OCI-LY7 (cell line): ENCODE measurements at regions not wholly inside any gene's neighbourhood (a gene's known extent, or its start where the extent isn't known, plus 50 kb on each side); places are given as distances from the start of the nearest gene placed in this dataset.

Experiments
- BruUV-seq: library from RNA; stranded (reverse); fragments of 400-500 nt; replicated peaks from 2 replicates; lab custom pipeline; 2021; lab: Mats Ljungman, UMichigan
- CTCF ChIA-PET: fragments of 300-600 bp; sonication (Branson Sonifier 250); formaldehyde crosslinking; loops from one replicate; lab custom pipeline; 2022; ENCODE audit warnings: antibody characterized with exemption; ENCODE audit not compliant: unreplicated experiment; lab: Charles Lee
- POLR2A ChIA-PET: fragments of 300-600 bp; sonication (Branson Sonifier 250); formaldehyde crosslinking; loops from one replicate; lab custom pipeline; 2022; ENCODE audit warnings: antibody characterized with exemption; lab: Charles Lee
- DNase-seq: peaks from one replicate; pipeline ENCODE4 v3.0.0-alpha.2; 2015; ENCODE audit warnings: low spot score
- H2AFZ ChIP-seq: fragments of 200-600 bp; sonication (generic), shearing (Covaris generic); 2 replicates; pipeline ENCODE4 v1.6.1; 2014; ENCODE audit warnings: mild to moderate bottlenecking, antibody characterized with exemption, low read length, moderate library complexity
- H3K27ac ChIP-seq: fragments of 200-600 bp; sonication (generic); 2 replicates; pipeline ENCODE4 v1.5.1; 2014; ENCODE audit warnings: mixed run types, low read depth, mild to moderate bottlenecking, moderate library complexity, low read length, inconsistent platforms; ENCODE audit not compliant: poor library complexity, severe bottlenecking
- H3K36me3 ChIP-seq: fragments of 200-600 bp; sonication (generic); 2 replicates; pipeline ENCODE4 v1.6.1; 2014; ENCODE audit warnings: mild to moderate bottlenecking, antibody characterized with exemption, low read length, moderate library complexity, mixed read lengths; ENCODE audit not compliant: insufficient read depth
- H3K4me1 ChIP-seq: fragments of 200-600 bp; sonication (generic); 2 replicates; pipeline ENCODE4 v1.5.1; 2014; ENCODE audit warnings: mild to moderate bottlenecking, low read length; ENCODE audit not compliant: insufficient read depth, poor library complexity, severe bottlenecking
- H3K4me2 ChIP-seq: fragments of 200-600 bp; sonication (generic); 2 replicates; pipeline ENCODE4 v1.6.1; 2014; ENCODE audit warnings: mild to moderate bottlenecking, low read length
- H3K4me3 ChIP-seq: fragments of 200-600 bp; sonication (generic); 2 replicates; pipeline ENCODE4 v1.5.1; 2014; ENCODE audit warnings: mild to moderate bottlenecking, low read depth, low read length; ENCODE audit not compliant: poor library complexity, severe bottlenecking
- H3K79me2 ChIP-seq: fragments of 200-600 bp; sonication (generic); 2 replicates; pipeline ENCODE4 v1.6.1; 2016; ENCODE audit warnings: low read depth, mild to moderate bottlenecking, low read length, moderate library complexity, mixed read lengths; ENCODE audit not compliant: insufficient read depth
- H3K9me2 ChIP-seq: fragments of 200-600 bp; sonication (generic); 2 replicates; pipeline ENCODE4 v1.6.1; 2016; ENCODE audit warnings: mild to moderate bottlenecking, low read length, mixed read lengths; ENCODE audit not compliant: insufficient read depth
- H3K9me3 ChIP-seq: fragments of 200-600 bp; sonication (generic); 2 replicates; pipeline ENCODE4 v1.6.1; 2014; ENCODE audit warnings: mild to moderate bottlenecking, mixed run types, low read length, mixed read lengths
- H4K20me1 ChIP-seq: fragments of 200-600 bp; sonication (generic); 2 replicates; pipeline ENCODE4 v1.6.1; 2014; ENCODE audit warnings: mild to moderate bottlenecking, antibody characterized with exemption, low read length, moderate library complexity, mixed read lengths; ENCODE audit not compliant: insufficient read depth
- EZH2phosphoT487 ChIP-seq: fragments of 200-600 bp; sonication (generic); IDR thresholded peaks from 2 replicates; pipeline ENCODE4 v1.6.1; 2018; ENCODE audit warnings: low read depth, borderline replicate concordance, mild to moderate bottlenecking, mixed run types, antibody characterized with exemption, low read length, moderate library complexity, mixed read lengths
- intact Hi-C: fragments of 100-400 bp; cut with micrococcal nuclease; formaldehyde crosslinking; loops from one replicate; pipeline ENCODE4 v1.10.0; 2022; ENCODE audit not compliant: unreplicated experiment
- TF ChIP-seq, protein P1 (sequence below): fragments of 200-600 bp; sonication (generic); conservative IDR thresholded peaks from 2 replicates; pipeline ENCODE4 v1.5.1; 2014; ENCODE audit warnings: mild to moderate bottlenecking, antibody characterized with exemption, low read length, moderate library complexity, mixed read lengths

DNA sequence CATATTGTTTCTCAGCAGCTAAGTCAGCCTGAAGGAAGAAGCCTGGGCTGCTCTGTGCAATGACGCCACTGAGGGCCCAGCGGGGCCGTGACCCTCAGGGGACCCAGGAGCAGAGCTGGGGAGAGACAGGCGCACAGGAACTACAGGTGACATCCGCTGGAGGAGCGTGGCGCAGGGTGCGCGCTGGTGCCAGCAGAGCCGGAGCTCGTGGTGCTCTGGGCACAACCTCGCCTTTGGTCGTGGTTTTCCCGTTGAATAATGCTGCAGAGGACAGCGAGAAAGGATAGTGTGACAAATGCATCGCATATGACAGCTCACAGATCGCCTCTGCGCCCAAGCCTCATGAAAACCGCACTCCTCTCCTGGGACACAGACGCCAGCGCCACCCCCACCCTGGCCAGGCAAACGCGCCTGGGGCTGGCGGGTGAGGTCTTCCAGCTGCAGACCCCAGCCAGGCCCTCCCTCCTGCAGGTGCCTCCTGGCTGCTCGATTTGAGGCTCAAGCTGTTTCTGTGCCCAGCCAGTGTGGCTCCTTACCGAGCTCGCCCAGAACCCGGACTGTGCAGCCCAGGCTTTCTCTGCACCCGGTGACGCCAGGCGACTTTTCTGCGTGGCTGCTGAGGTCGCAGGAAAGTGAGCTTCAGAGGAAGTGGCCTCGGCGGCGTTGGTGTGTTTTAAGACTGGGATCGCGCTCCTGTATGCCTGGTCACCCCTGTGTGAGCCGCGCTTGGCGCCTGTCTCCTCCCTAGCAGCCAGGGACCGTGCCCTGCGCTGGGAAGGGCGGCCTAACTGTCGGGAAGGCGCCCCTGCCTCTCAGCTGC lies 583.1 kb upstream of the HS6ST1 start:
- Histone ChIP-seq H3K27ac (no peak overlapping the region), H3K36me3 (no peaks in the 10 kb centered on the region), H3K79me2 (no peaks in the 10 kb centered on the region), H3K9me3 (no peaks in the 10 kb centered on the region), H4K20me1 (no peaks in the 10 kb centered on the region), H3K4me1 (no peaks in the 10 kb centered on the region), H3K4me3 (no peak overlapping the region), H2AFZ (no peak overlapping the region), H3K4me2 (no peak overlapping the region), H3K9me2 (no peaks in the 10 kb centered on the region)
- CTCF ChIA-PET = no interaction called here
- no peak for DNase-seq
- POLR2A ChIA-PET = interaction anchor here (0.6 kb wide), 1 partner anchor 530 kb away, joined by 4 read pairs; no protein-coding TSS in a partner anchor
- no TSS peak for BruUV-seq
- TF ChIP-seq EZH2phosphoT487 = no peak
- TF ChIP-seq, protein P1, sequence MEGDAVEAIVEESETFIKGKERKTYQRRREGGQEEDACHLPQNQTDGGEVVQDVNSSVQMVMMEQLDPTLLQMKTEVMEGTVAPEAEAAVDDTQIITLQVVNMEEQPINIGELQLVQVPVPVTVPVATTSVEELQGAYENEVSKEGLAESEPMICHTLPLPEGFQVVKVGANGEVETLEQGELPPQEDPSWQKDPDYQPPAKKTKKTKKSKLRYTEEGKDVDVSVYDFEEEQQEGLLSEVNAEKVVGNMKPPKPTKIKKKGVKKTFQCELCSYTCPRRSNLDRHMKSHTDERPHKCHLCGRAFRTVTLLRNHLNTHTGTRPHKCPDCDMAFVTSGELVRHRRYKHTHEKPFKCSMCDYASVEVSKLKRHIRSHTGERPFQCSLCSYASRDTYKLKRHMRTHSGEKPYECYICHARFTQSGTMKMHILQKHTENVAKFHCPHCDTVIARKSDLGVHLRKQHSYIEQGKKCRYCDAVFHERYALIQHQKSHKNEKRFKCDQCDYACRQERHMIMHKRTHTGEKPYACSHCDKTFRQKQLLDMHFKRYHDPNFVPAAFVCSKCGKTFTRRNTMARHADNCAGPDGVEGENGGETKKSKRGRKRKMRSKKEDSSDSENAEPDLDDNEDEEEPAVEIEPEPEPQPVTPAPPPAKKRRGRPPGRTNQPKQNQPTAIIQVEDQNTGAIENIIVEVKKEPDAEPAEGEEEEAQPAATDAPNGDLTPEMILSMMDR = no peak
- intact Hi-C loops = no loop called here

DNA sequence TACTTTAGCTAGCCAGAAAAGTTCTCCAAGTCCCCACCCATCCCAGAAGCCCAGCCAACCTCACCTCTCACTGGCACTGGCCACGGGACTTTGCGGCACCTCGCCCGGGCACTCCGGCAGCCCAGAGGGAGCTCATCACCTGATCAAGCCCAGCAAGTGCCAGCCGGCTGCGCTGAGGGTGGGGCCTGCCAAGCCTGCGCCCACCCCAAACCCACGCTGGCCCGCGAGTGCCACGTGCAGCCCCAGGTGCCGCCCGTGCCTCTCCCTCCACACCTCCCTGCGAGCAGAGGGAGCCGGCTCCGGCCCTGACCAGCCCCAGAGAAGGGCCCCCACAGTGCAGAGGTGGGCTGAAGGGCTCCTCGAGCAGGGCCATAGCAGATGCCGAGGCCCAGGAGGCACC lies 585.0 kb upstream of the HS6ST1 start:
- Histone ChIP-seq H3K9me2 (no peaks in the 10 kb centered on the region), H3K27ac (no peak overlapping the region), H3K79me2 (no peaks in the 10 kb centered on the region), H2AFZ (no peak overlapping the region), H3K4me1 (no peaks in the 10 kb centered on the region), H4K20me1 (no peaks in the 10 kb centered on the region), H3K4me2 (no peak overlapping the region), H3K4me3 (no peak overlapping the region), H3K9me3 (no peaks in the 10 kb centered on the region), H3K36me3 (no peaks in the 10 kb centered on the region)
- CTCF ChIA-PET = no interaction called here
- POLR2A ChIA-PET = no interaction called here
- TF ChIP-seq, protein P1 = no peak
- no peak for TF ChIP-seq EZH2phosphoT487
- BruUV-seq = no TSS peak
- intact Hi-C loops = no loop called here
- DNase-seq = no peak

DNA sequence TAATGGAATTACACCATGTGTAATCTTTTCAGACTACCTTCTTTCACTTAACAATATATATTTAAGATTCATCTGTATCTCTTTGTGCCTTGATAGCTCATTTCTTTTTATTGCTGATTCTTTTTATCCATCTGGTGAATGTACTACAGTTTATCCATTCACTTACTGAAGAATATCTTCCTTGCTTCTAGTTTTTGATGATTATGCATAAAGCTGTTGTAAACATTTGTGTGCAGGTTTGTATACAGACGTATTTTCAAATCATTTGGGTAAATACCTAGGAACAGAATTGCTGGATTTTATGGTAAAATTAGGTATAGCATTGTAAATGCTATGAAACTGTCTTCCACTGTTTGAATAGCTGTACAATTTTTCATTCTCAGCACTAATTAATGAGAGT lies 592.6 kb upstream of the HS6ST1 start:
- Histone ChIP-seq H3K9me3 (no peaks in the 10 kb centered on the region), H3K4me3 (no peak overlapping the region), H2AFZ (no peak overlapping the region), H4K20me1 (no peaks in the 10 kb centered on the region), H3K79me2 (no peaks in the 10 kb centered on the region), H3K27ac (no peak overlapping the region), H3K4me1 (no peaks in the 10 kb centered on the region), H3K36me3 (no peaks in the 10 kb centered on the region), H3K9me2 (no peaks in the 10 kb centered on the region), H3K4me2 (no peak overlapping the region)
- ChIA-PET CTCF (no interaction called here), POLR2A (no interaction called here)
- no TSS peak for BruUV-seq
- intact Hi-C loops = no loop called here
- DNase-seq = no peak
- no peak for TF ChIP-seq EZH2phosphoT487
- TF ChIP-seq, protein P1 = no peak
